GM23338 (cell line): ENCODE measurements at regions not wholly inside any gene's neighbourhood (a gene's known extent, or its start where the extent isn't known, plus 50 kb on each side); places are given as distances from the start of the nearest gene placed in this dataset.

Source experiments
- CTCF ChIP-seq, 2 experiments: fragments of 200-600 bp in 1 of 2; sonication (generic) in 1 of 2; conservative IDR thresholded peaks; 2 replicates each; pipeline versions ENCODE4 v1.5.1 to v1.6.1; 2016 to 2017; ENCODE audit warnings: antibody characterized with exemption in 2 of 2, low read depth in 2 of 2, mild to moderate bottlenecking in 2 of 2, moderate library complexity in 1 of 2
- EZH2 ChIP-seq: fragments of 200-600 bp; sonication (generic); IDR thresholded peaks from one replicate; pipeline ENCODE4 v1.8.0; 2017; ENCODE audit warnings: antibody characterized with exemption, mild to moderate bottlenecking, low read depth; ENCODE audit not compliant: unreplicated experiment
- POLR2AphosphoS5 ChIP-seq: IDR thresholded peaks from 2 replicates; pipeline ENCODE4 v1.6.1; 2016; ENCODE audit warnings: antibody characterized with exemption, low read depth

GRCh38 chr5:110872963-110873362, 134.2 kb downstream of the SLC25A46 start:
- TF ChIP-seq CTCF (conservative IDR thresholded peaks at IDR 0.05; ENCODE audit: low read depth in 2 of 2) (no peak), POLR2AphosphoS5 (no peak), EZH2 (no peak)
